ENCODE measurements at regions not wholly inside any gene's neighbourhood (a gene's known extent, or its start where the extent isn't known, plus 50 kb on each side); places are given as distances from the start of the nearest gene placed in this dataset.

GRCh38 chr2:121021685-121022084, 263.3 kb downstream of the TFCP2L1 start:
- H3K36me3 Mint-ChIP-seq (ENCODE audit: insufficient read depth, unreplicated experiment) = peaks cover 4% of the 10 kb centered on the region
- BruUV-seq (replicated peaks) = no TSS peak
- H3K27ac Mint-ChIP-seq (ENCODE audit: unreplicated experiment) = no peak overlapping the region
- H3K36me3 ChIP-seq (ENCODE audit: control insufficient read depth, insufficient read depth, low read length) = no peaks in the 10 kb centered on the region
- DNase-seq = no peak
- intact Hi-C loops (cut with micrococcal nuclease; ENCODE audit: unreplicated experiment) = no loop called here
- H3K27me3 Mint-ChIP-seq (ENCODE audit: insufficient read depth, unreplicated experiment) = peaks cover 4% of the 10 kb centered on the region
- no peaks in the 10 kb centered on the region for H3K4me1 ChIP-seq
- ChIA-PET CTCF (no interaction called here), POLR2A (no interaction called here)
- TF ChIP-seq, protein P1, sequence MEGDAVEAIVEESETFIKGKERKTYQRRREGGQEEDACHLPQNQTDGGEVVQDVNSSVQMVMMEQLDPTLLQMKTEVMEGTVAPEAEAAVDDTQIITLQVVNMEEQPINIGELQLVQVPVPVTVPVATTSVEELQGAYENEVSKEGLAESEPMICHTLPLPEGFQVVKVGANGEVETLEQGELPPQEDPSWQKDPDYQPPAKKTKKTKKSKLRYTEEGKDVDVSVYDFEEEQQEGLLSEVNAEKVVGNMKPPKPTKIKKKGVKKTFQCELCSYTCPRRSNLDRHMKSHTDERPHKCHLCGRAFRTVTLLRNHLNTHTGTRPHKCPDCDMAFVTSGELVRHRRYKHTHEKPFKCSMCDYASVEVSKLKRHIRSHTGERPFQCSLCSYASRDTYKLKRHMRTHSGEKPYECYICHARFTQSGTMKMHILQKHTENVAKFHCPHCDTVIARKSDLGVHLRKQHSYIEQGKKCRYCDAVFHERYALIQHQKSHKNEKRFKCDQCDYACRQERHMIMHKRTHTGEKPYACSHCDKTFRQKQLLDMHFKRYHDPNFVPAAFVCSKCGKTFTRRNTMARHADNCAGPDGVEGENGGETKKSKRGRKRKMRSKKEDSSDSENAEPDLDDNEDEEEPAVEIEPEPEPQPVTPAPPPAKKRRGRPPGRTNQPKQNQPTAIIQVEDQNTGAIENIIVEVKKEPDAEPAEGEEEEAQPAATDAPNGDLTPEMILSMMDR (IDR thresholded peaks at IDR 0.05; ENCODE audit: insufficient read depth in 1 of 2, low read depth in 1 of 2, low read length in 1 of 2, severe bottlenecking in 1 of 2, unreplicated experiment in 1 of 2) = no peak
- H3K27me3 ChIP-seq (replicated peaks; ENCODE audit: control insufficient read depth, insufficient read depth, low read length) = no peaks in the 10 kb centered on the region
- peaks cover 9% of the 10 kb centered on the region for H3K9me3 Mint-ChIP-seq (ENCODE audit: unreplicated experiment)
- H3K4me3 Mint-ChIP-seq (ENCODE audit: unreplicated experiment) = no peak overlapping the region
- no peak overlapping the region for H3K4me3 ChIP-seq (ENCODE audit: low read depth, low read length)
- no peaks in the 10 kb centered on the region for H3K9me3 ChIP-seq
- H3K4me1 Mint-ChIP-seq (ENCODE audit: low read depth, unreplicated experiment) = peaks cover 6% of the 10 kb centered on the region

GRCh38 chr2:121028577-121028976, 256.4 kb downstream of the TFCP2L1 start:
- ChIA-PET POLR2A (no interaction called here), CTCF (no interaction called here)
- Histone ChIP-seq H3K36me3 (ENCODE audit: control insufficient read depth, insufficient read depth, low read length) (no peaks in the 10 kb centered on the region), H3K4me3 (ENCODE audit: low read depth, low read length) (no peak overlapping the region), H3K4me1 (no peaks in the 10 kb centered on the region), H3K9me3 (no peaks in the 10 kb centered on the region), H3K27me3 (replicated peaks; ENCODE audit: control insufficient read depth, insufficient read depth, low read length) (peaks cover 4% of the 10 kb centered on the region; the same call in 1 of the 2 replicates)
- no peak overlapping the region for H3K4me3 Mint-ChIP-seq (ENCODE audit: unreplicated experiment)
- H3K4me1 Mint-ChIP-seq (ENCODE audit: low read depth, unreplicated experiment) = no peaks in the 10 kb centered on the region
- DNase-seq = no peak
- intact Hi-C loops (cut with micrococcal nuclease; ENCODE audit: unreplicated experiment) = no loop called here
- TF ChIP-seq, protein P1 (IDR thresholded peaks at IDR 0.05; ENCODE audit: insufficient read depth in 1 of 2, low read depth in 1 of 2, low read length in 1 of 2, severe bottlenecking in 1 of 2, unreplicated experiment in 1 of 2) = no peak
- no peaks in the 10 kb centered on the region for H3K36me3 Mint-ChIP-seq (ENCODE audit: insufficient read depth, unreplicated experiment)
- peaks cover 8% of the 10 kb centered on the region for H3K9me3 Mint-ChIP-seq (ENCODE audit: unreplicated experiment)
- no TSS peak for BruUV-seq (replicated peaks)
- H3K27ac Mint-ChIP-seq (ENCODE audit: unreplicated experiment) = no peak overlapping the region
- peaks cover 37% of the 10 kb centered on the region for H3K27me3 Mint-ChIP-seq (ENCODE audit: insufficient read depth, unreplicated experiment)

DNA sequence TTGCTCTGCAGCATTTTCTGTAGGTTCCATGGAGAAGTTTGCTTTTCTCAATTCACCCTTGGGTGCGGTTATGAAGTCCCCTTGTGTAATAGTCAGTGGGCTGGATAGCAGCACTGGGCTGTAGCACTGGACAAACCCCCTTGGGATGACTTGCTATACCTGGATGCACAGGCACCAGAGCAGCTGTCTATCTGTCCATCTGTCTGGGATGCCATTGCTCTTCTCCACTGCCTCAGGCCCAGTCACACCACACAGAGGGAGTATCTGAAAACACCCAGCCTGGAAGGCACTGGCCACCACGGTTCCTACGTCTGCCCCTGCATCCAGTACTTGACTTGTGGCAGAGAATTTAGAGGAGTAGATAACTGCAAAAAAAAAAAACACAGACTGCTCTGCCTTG, 254.5 kb downstream of the TFCP2L1 start:
- no peak overlapping the region for H3K4me3 Mint-ChIP-seq (ENCODE audit: unreplicated experiment)
- no peaks in the 10 kb centered on the region for H3K9me3 Mint-ChIP-seq (ENCODE audit: unreplicated experiment)
- intact Hi-C loops (cut with micrococcal nuclease; ENCODE audit: unreplicated experiment) = no loop called here
- Histone ChIP-seq H3K9me3 (no peaks in the 10 kb centered on the region), H3K4me1 (peaks cover 6% of the 10 kb centered on the region), H3K36me3 (ENCODE audit: control insufficient read depth, insufficient read depth, low read length) (no peaks in the 10 kb centered on the region), H3K27me3 (replicated peaks; ENCODE audit: control insufficient read depth, insufficient read depth, low read length) (peaks cover 8% of the 10 kb centered on the region), H3K4me3 (ENCODE audit: low read depth, low read length) (no peak overlapping the region)
- ChIA-PET POLR2A (no interaction called here), CTCF (interaction anchor here (0.5 kb wide), 1 partner anchor 59 kb away, joined by 13 read pairs; no protein-coding TSS in a partner anchor)
- DNase-seq = no peak
- peaks cover 3% of the 10 kb centered on the region for H3K4me1 Mint-ChIP-seq (ENCODE audit: low read depth, unreplicated experiment)
- H3K36me3 Mint-ChIP-seq (ENCODE audit: insufficient read depth, unreplicated experiment) = no peaks in the 10 kb centered on the region
- peaks cover 38% of the 10 kb centered on the region for H3K27me3 Mint-ChIP-seq (ENCODE audit: insufficient read depth, unreplicated experiment)
- TF ChIP-seq, protein P1 (IDR thresholded peaks at IDR 0.05; ENCODE audit: insufficient read depth in 1 of 2, low read depth in 1 of 2, low read length in 1 of 2, severe bottlenecking in 1 of 2, unreplicated experiment in 1 of 2) = no peak
- BruUV-seq (replicated peaks) = no TSS peak
- no peak overlapping the region for H3K27ac Mint-ChIP-seq (ENCODE audit: unreplicated experiment)

All from Caco-2 (cell line).